ENCODE measurements at regions not wholly inside any gene's neighbourhood (a gene's known extent, or its start where the extent isn't known, plus 50 kb on each side); places are given as distances from the start of the nearest gene placed in this dataset.
"Not testable (repeated sequence)": the region's sequence is repeated elsewhere in the genome, so short reads cannot be mapped to it uniquely, and the experiment has no call there.

- no peak overlapping the region for H3K4me3 ChIP-seq (ENCODE audit: control insufficient read depth, low read depth, low read length)
- no peak for DNase-seq (ENCODE audit: low read depth)
- TF ChIP-seq CTCF (conservative IDR thresholded peaks at IDR 0.05; ENCODE audit: control insufficient read depth, insufficient read depth, low read depth, low read length) = no peak
Observed at GRCh38 chrX:14344172-14344940, 185.0 kb upstream of the GLRA2 start.

- no peak overlapping the region for H3K4me3 ChIP-seq (ENCODE audit: control insufficient read depth, low read depth, low read length)
- TF ChIP-seq CTCF (conservative IDR thresholded peaks at IDR 0.05; ENCODE audit: control insufficient read depth, insufficient read depth, low read depth, low read length) = no peak
Observed at GRCh38 chrX:14309431-14309830, 219.9 kb upstream of the GLRA2 start.

GRCh38 chrX:14308976-14309375, 220.4 kb upstream of the GLRA2 start:
- not testable (repeated sequence) for DNase-seq (ENCODE audit: low read depth); H3K4me3 ChIP-seq (ENCODE audit: control insufficient read depth, low read depth, low read length)

More at GRCh38 chrX:14309431-14309830, 219.9 kb upstream of the GLRA2 start:
- no peak for DNase-seq (ENCODE audit: low read depth)

- TF ChIP-seq CTCF (conservative IDR thresholded peaks at IDR 0.05; ENCODE audit: control insufficient read depth, insufficient read depth, low read depth, low read length) = no peak
- peak; percentile 10 for DNase-seq (ENCODE audit: low read depth)
- no peak overlapping the region for H3K4me3 ChIP-seq (ENCODE audit: control insufficient read depth, low read depth, low read length)
Observed at GRCh38 chrX:14303891-14304290, 225.4 kb upstream of the GLRA2 start.

GRCh38 chrX:14302561-14302960, 226.8 kb upstream of the GLRA2 start:
- not testable (repeated sequence) for DNase-seq (ENCODE audit: low read depth); H3K4me3 ChIP-seq (ENCODE audit: control insufficient read depth, low read depth, low read length)

GRCh38 chrX:14300376-14300775, 229.0 kb upstream of the GLRA2 start:
- no peak for DNase-seq (ENCODE audit: low read depth)
- no peak overlapping the region for H3K4me3 ChIP-seq (ENCODE audit: control insufficient read depth, low read depth, low read length)
- TF ChIP-seq CTCF (conservative IDR thresholded peaks at IDR 0.05; ENCODE audit: control insufficient read depth, insufficient read depth, low read depth, low read length) = no peak

GRCh38 chrX:14295426-14295825, 233.9 kb upstream of the GLRA2 start:
- no peak for DNase-seq (ENCODE audit: low read depth)
- H3K4me3 ChIP-seq (ENCODE audit: control insufficient read depth, low read depth, low read length) = no peak overlapping the region
- TF ChIP-seq CTCF (conservative IDR thresholded peaks at IDR 0.05; ENCODE audit: control insufficient read depth, insufficient read depth, low read depth, low read length) = no peak

Measured in fibroblast of mammary gland (primary cell).